ENCODE measurements at regions not wholly inside any gene's neighbourhood (a gene's known extent, or its start where the extent isn't known, plus 50 kb on each side); places are given as distances from the start of the nearest gene placed in this dataset.
"Not testable (repeated sequence)": the region's sequence is repeated elsewhere in the genome, so short reads cannot be mapped to it uniquely, and the experiment has no call there.

DNA sequence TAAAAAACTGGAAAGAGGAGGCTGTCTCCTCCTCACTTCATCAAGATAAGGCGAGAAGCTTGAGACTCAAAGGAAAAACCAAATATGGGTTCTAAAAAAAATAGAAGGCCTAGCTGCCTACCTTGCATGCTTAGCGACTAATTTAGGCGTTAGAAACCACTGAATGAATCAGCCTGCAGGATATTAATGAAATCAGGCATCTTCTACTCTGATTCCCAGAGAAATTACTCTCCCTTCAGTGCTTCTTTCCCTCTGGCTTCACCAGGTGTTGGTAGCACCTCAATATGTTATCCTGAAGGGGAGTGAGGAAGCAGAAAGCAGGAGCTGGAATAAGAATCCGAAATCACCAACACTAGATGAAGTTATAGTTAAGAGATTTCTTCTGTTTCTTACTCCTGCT lies 749.8 kb upstream of the NRXN1 start:
- DNase-seq, result no peak
- no peak for ATAC-seq (replicated peaks in 1 of 2)
- Mint-ChIP-seq H3K4me3 (no peak overlapping the region), H3K36me3 (ENCODE audit: insufficient read depth in 2 of 2) (no peaks in the 10 kb centered on the region), H3K27me3 (ENCODE audit: low read depth) (no peaks in the 10 kb centered on the region), H3K27ac (no peak overlapping the region), H3K9me3 (peaks cover 4 to 7% of the 10 kb centered on the region in 2 donors), H3K4me1 (ENCODE audit: low read depth) (no peaks in the 10 kb centered on the region)

DNA sequence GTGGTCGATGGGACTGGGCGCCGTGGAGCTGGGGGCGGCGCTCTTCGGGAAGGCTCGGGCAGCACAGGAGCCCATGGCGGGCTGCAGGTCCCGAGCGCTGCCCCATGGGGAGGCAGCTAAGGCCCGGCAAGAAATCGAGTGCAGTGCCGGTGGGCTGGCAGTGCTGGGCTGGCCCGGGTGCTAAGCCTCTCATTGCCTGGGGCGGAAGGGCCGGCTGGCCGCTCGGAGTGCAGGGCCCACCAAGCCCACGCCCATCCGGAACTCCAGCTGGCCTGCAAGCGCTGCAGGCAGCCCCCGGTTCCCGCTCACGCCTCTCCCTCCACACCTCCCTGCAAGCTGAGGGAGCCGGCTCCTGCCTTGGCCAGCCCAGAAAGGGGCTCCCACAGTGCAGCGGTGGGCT lies 748.4 kb upstream of the NRXN1 start:
- no peak overlapping the region for H3K27ac Mint-ChIP-seq
- H3K9me3 Mint-ChIP-seq, result peaks cover 4 to 10% of the 10 kb centered on the region in 2 donors
- ATAC-seq (replicated peaks in 1 of 2), result no peak
- no peak for DNase-seq
- H3K4me3 Mint-ChIP-seq, result no peak overlapping the region
- no peaks in the 10 kb centered on the region for H3K4me1 Mint-ChIP-seq (ENCODE audit: low read depth)
- H3K36me3 Mint-ChIP-seq (ENCODE audit: insufficient read depth in 2 of 2), result no peaks in the 10 kb centered on the region
- no peaks in the 10 kb centered on the region for H3K27me3 Mint-ChIP-seq (ENCODE audit: low read depth)

DNA sequence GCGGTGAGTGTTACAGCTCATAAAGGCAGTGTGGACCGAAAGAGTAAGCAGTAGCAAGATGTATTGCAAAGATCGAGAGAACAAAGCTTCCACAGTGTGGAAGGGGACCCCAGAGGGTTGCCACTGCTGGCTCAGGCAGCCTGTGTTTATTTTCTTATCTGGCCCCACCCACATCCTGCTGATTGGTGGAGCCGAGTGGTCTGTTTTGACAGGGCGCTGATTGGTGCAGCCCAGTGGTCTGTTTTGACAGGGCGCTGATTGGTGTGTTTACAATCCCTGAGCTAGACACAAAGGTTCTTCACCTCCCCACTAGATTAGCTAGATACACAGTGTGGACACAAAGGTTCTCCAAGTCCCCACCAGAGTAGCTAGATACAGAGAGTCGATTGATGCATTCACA lies 747.8 kb upstream of the NRXN1 start:
- not testable (repeated sequence) for H3K4me3 Mint-ChIP-seq; H3K36me3 Mint-ChIP-seq (ENCODE audit: insufficient read depth in 2 of 2); H3K4me1 Mint-ChIP-seq (ENCODE audit: low read depth); H3K27me3 Mint-ChIP-seq (ENCODE audit: low read depth); H3K27ac Mint-ChIP-seq; ATAC-seq (replicated peaks in 1 of 2); DNase-seq
- H3K9me3 Mint-ChIP-seq, result peaks cover 4 to 10% of the 10 kb centered on the region in 2 donors

DNA sequence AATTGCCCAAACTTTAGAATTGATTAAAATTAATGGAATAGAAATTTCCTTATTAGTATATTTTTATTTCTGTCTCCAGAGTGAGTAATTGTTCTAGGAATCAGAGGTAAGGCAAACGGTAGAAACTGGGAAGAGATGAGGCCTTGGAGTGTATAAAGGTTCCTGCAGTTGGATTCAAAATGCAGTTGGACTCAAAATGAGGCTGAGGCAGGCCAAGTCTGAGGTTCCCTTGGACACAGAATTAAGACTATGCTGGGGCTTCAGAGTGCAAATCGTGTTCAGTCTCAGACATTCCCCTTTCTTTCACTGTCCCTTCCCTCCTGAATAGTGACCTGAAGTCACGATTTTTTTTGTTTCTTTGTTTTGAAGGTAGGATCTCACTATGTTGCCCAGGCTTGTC lies 746.9 kb upstream of the NRXN1 start:
- no peak for DNase-seq
- H3K9me3 Mint-ChIP-seq, result peaks cover 4 to 11% of the 10 kb centered on the region in 2 donors
- H3K36me3 Mint-ChIP-seq (ENCODE audit: insufficient read depth in 2 of 2), result no peaks in the 10 kb centered on the region
- no peaks in the 10 kb centered on the region for H3K27me3 Mint-ChIP-seq (ENCODE audit: low read depth)
- no peaks in the 10 kb centered on the region for H3K4me1 Mint-ChIP-seq (ENCODE audit: low read depth)
- no peak overlapping the region for H3K27ac Mint-ChIP-seq
- H3K4me3 Mint-ChIP-seq, result no peak overlapping the region
- ATAC-seq (replicated peaks in 1 of 2), result no peak

DNA sequence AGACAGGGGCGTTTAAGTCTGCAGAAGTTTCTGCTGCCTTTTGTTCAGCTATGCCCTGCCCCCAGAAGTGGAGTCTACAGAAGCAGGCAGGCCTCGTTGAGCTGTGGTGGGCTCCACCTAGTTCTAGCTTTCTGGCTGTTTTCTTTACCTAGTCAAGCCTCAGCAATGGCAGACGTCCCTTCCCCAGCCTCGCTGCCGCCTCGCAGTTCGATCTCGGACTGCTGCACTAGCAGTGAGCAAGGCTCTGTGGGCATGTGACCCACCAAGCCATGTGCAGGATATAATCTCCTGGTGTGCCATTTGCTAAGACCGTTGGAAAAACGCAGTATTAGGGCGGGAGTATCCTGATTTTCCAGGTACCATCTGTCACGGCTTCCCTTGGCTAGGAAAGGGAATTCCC lies 742.7 kb upstream of the NRXN1 start:
- H3K27me3 Mint-ChIP-seq (ENCODE audit: low read depth); H3K4me1 Mint-ChIP-seq (ENCODE audit: low read depth); DNase-seq; H3K27ac Mint-ChIP-seq; ATAC-seq (replicated peaks in 1 of 2); H3K4me3 Mint-ChIP-seq; H3K36me3 Mint-ChIP-seq (ENCODE audit: insufficient read depth in 2 of 2): not testable (repeated sequence)
- peaks cover 10 to 18% of the 10 kb centered on the region in 2 donors for H3K9me3 Mint-ChIP-seq

DNA sequence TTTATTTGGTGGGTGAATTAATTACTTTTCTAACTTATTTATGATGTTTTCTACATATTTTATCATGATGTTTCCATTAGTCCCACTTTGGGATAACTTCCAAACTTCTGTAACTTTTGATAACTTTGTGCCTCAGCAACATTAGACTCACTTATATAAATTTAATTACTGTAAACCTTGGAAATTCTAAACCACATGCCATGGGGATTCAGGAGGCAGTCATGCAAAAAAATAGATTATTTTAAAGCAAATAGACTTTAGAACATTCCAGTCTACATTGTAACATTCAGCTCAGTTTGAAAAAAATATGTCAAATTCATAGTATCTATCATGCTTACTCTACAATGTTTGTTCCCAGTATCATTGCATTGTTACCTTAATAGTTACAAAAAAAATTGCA lies 728.5 kb upstream of the NRXN1 start:
- DNase-seq, result no peak
- no peaks in the 10 kb centered on the region for H3K27me3 Mint-ChIP-seq (ENCODE audit: low read depth)
- H3K36me3 Mint-ChIP-seq (ENCODE audit: insufficient read depth in 2 of 2), result no peaks in the 10 kb centered on the region
- no peak overlapping the region for H3K4me3 Mint-ChIP-seq
- H3K9me3 Mint-ChIP-seq, result peaks cover 2 to 6% of the 10 kb centered on the region in 2 donors
- H3K27ac Mint-ChIP-seq, result no peak overlapping the region
- no peaks in the 10 kb centered on the region for H3K4me1 Mint-ChIP-seq (ENCODE audit: low read depth)
- ATAC-seq (replicated peaks in 1 of 2), result no peak

DNA sequence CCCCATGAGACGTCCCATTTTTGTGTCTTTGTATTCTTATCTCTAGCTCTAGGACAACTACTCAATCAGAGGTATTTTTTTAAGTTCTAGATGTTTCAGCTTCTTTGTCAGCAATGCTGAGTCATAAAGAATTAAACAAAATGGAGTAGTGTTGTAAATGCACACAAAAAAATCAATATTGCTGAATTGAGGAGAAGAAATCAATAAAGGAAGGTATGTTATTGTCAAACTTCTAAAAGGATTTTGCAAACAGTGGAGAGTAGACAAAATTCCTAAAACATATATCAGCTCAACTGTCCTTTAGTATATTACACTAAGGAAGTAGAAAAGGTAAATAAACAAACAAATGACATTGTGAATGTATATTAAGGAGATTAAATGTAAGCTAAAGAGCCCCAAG lies 726.1 kb upstream of the NRXN1 start:
- peaks cover 2 to 10% of the 10 kb centered on the region in 2 donors for H3K9me3 Mint-ChIP-seq
- no peaks in the 10 kb centered on the region for H3K36me3 Mint-ChIP-seq (ENCODE audit: insufficient read depth in 2 of 2)
- H3K4me3 Mint-ChIP-seq, result no peak overlapping the region
- no peaks in the 10 kb centered on the region for H3K4me1 Mint-ChIP-seq (ENCODE audit: low read depth)
- H3K27ac Mint-ChIP-seq, result no peak overlapping the region
- DNase-seq, result no peak
- no peak for ATAC-seq (replicated peaks in 1 of 2)
- H3K27me3 Mint-ChIP-seq (ENCODE audit: low read depth), result no peaks in the 10 kb centered on the region

DNA sequence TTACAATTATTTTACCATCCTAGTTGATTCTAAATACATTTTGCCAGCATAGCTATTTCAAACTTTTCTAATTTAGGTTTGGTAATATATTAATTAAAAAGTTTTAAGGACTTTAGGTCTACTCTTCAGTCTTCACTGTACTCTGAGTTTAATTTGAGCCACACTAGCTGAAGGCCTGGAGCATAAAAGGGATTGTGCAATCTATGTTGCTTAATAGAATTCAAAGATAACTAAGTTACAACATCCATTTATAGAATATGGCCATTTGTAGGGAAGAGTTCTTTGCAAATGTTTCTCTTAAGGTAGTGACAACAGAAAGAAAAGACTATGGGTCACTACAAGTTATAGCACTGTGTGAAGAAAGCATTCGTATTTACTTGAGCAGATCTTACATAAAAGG lies 702.2 kb upstream of the NRXN1 start:
- H3K9me3 Mint-ChIP-seq, result peaks cover 4 to 8% of the 10 kb centered on the region in 2 donors
- H3K4me3 Mint-ChIP-seq, result no peak overlapping the region
- ATAC-seq (replicated peaks in 1 of 2), result no peak
- no peaks in the 10 kb centered on the region for H3K4me1 Mint-ChIP-seq (ENCODE audit: low read depth)
- no peak for DNase-seq
- H3K27me3 Mint-ChIP-seq (ENCODE audit: low read depth), result no peaks in the 10 kb centered on the region
- H3K27ac Mint-ChIP-seq, result no peak overlapping the region
- no peaks in the 10 kb centered on the region for H3K36me3 Mint-ChIP-seq (ENCODE audit: insufficient read depth in 2 of 2)

DNA sequence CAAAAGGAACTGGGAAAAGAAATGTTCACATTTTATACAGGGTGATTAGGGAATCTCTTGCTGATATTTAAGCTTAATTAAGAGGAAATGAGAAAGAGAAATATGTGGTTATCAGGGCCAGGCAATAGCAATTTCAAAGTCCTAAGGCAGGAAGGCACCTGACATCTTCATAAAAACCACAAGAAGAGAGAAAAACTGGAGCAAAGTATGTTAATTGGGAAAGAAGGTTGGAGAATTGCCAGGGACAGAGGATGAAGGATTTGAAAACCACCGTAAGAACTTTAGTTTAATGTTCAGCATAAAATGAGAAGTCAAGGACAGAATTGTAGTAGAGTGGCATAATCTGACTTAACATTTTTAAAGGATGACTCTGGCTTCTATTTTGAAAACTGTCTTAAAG lies 691.8 kb upstream of the NRXN1 start:
- no peak overlapping the region for H3K4me3 Mint-ChIP-seq
- H3K27me3 Mint-ChIP-seq (ENCODE audit: low read depth), result no peaks in the 10 kb centered on the region
- ATAC-seq (replicated peaks in 1 of 2) (no peak), DNase-seq (no peak)
- no peak overlapping the region for H3K27ac Mint-ChIP-seq
- no peaks in the 10 kb centered on the region for H3K36me3 Mint-ChIP-seq (ENCODE audit: insufficient read depth in 2 of 2)
- peaks cover 7 to 10% of the 10 kb centered on the region in 2 donors for H3K9me3 Mint-ChIP-seq
- no peaks in the 10 kb centered on the region for H3K4me1 Mint-ChIP-seq (ENCODE audit: low read depth)

DNA sequence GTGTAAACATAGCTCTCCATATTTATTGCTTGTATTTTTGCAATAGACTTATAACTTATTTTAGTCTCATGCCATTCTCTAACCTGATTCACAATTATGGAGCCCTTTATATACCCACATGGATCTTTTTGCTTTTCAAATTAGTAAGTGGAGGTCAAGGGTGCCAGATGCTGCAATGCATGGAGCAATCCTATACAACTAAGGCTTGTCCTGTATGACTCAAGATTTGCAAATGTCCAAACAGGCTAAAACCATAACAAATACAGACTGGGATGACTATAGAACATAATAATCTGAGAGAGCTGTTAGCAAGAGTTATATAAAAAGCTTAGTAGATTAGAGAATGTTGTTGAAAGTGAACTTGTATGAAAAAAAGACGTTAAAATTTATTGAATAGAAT lies 690.4 kb upstream of the NRXN1 start:
- Mint-ChIP-seq H3K36me3 (ENCODE audit: insufficient read depth in 2 of 2) (no peaks in the 10 kb centered on the region), H3K27me3 (ENCODE audit: low read depth) (no peaks in the 10 kb centered on the region), H3K4me1 (ENCODE audit: low read depth) (no peaks in the 10 kb centered on the region), H3K27ac (no peak overlapping the region), H3K9me3 (peaks cover 7 to 10% of the 10 kb centered on the region in 2 donors), H3K4me3 (no peak overlapping the region)
- ATAC-seq (replicated peaks in 1 of 2), result no peak
- DNase-seq, result no peak

DNA sequence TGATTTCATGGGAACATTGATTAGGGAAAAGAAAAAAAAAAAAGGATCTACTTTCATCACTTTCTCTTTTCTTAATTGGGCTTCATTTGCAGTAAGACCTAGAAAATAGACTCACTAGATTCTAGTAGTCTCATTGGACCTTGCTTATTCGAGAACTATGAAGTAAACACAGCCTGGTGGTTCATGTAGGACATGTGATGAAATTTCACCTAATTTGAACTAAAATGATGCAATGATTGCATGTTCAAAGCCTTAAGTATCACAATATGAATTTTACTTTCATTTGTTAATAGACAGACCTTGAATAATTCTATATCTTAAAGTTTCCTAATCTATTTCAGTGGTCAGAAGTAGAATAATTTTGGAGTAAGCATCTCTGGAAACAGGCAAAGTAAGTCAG lies 688.9 kb upstream of the NRXN1 start:
- DNase-seq (no peak), ATAC-seq (replicated peaks in 1 of 2) (no peak)
- no peaks in the 10 kb centered on the region for H3K4me1 Mint-ChIP-seq (ENCODE audit: low read depth)
- H3K9me3 Mint-ChIP-seq, result peaks cover 10 to 12% of the 10 kb centered on the region in 2 donors
- H3K36me3 Mint-ChIP-seq (ENCODE audit: insufficient read depth in 2 of 2), result no peaks in the 10 kb centered on the region
- H3K27me3 Mint-ChIP-seq (ENCODE audit: low read depth), result no peaks in the 10 kb centered on the region
- H3K4me3 Mint-ChIP-seq, result no peak overlapping the region
- H3K27ac Mint-ChIP-seq, result no peak overlapping the region

DNA sequence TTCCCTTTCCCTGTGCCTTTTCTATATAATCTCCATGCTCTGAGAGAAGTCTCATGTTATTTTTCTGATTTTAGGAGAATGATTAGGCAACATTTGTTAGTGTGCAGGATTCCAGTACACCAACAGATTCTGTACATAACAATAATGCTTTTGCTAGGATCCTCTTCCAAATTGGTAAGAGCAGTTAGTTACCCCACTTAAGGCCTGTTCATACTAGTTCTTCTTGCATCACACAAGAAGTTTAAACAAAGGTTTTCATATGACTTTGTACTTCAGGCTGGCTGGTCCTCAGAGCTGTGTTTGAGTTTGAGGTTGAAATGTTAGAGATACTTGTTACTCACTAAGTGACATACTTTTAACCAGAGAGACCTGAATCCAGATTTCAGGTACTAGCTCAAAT lies 686.9 kb upstream of the NRXN1 start:
- H3K4me1 Mint-ChIP-seq (ENCODE audit: low read depth), result no peaks in the 10 kb centered on the region
- H3K36me3 Mint-ChIP-seq (ENCODE audit: insufficient read depth in 2 of 2), result no peaks in the 10 kb centered on the region
- DNase-seq (no peak), ATAC-seq (replicated peaks in 1 of 2) (no peak)
- H3K27ac Mint-ChIP-seq, result no peak overlapping the region
- peaks cover 10 to 12% of the 10 kb centered on the region in 2 donors for H3K9me3 Mint-ChIP-seq
- no peaks in the 10 kb centered on the region for H3K27me3 Mint-ChIP-seq (ENCODE audit: low read depth)
- no peak overlapping the region for H3K4me3 Mint-ChIP-seq

DNA sequence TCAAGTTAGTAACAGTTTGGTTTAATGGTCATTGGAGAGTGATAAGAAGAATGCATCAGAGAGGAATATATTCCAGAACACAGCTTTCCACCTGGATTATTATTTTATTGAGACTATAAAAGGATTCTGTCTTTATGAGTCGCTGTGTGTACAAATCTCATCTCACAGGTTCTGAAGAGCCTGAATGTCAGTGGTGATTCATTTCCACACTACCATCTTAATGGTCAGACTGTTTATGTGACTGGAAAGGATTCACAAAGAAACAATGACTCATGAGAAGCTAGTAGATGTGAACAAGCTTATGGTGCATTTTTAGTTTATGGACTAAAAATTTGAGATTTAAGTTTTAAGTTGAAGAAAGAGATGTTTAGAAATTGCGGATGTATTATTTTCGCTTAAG lies 685.4 kb upstream of the NRXN1 start:
- H3K4me3 Mint-ChIP-seq, result no peak overlapping the region
- DNase-seq (no peak), ATAC-seq (replicated peaks in 1 of 2) (no peak)
- no peaks in the 10 kb centered on the region for H3K36me3 Mint-ChIP-seq (ENCODE audit: insufficient read depth in 2 of 2)
- peaks cover 10% of the 10 kb centered on the region in 2 donors for H3K9me3 Mint-ChIP-seq
- no peaks in the 10 kb centered on the region for H3K27me3 Mint-ChIP-seq (ENCODE audit: low read depth)
- H3K27ac Mint-ChIP-seq, result no peak overlapping the region
- no peaks in the 10 kb centered on the region for H3K4me1 Mint-ChIP-seq (ENCODE audit: low read depth)

DNA sequence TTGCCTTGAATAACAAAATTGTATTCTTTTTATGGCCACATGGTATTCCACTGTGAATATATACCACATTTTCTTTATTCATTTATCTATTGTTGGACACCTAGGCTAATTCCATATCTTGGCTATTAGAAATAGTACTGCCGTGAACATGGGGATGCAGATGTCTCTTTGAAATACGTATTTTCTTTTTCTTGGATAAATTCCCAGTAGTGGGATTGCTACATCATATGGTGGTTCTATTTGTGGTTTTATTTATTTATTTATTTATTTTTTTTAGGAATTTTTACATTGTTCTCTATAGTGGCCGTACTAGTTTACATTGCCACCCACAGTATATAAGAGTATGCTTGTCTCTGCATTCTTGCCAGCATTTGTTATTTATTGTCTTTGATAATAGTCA lies 679.8 kb upstream of the NRXN1 start:
- DNase-seq (no peak), ATAC-seq (replicated peaks in 1 of 2) (no peak)
- Mint-ChIP-seq H3K4me3 (no peak overlapping the region), H3K36me3 (ENCODE audit: insufficient read depth in 2 of 2) (no peaks in the 10 kb centered on the region), H3K4me1 (ENCODE audit: low read depth) (no peaks in the 10 kb centered on the region), H3K9me3 (peaks cover 5 to 10% of the 10 kb centered on the region in 2 donors), H3K27me3 (ENCODE audit: low read depth) (no peaks in the 10 kb centered on the region), H3K27ac (no peak overlapping the region)

All from activated T-cell treated with anti-CD3 and anti-CD28 coated beads, Interleukin-2, amount 50 U/mL, for 72 hours (primary cell).